H54 (cell line): ENCODE measurements at regions not wholly inside any gene's neighbourhood (a gene's known extent, or its start where the extent isn't known, plus 50 kb on each side); places are given as distances from the start of the nearest gene placed in this dataset.

Experiments
- DNase-seq: peaks from one replicate; pipeline ENCODE4 v3.0.0; 2011; ENCODE audit warnings: low spot score, mixed read lengths; ENCODE audit not compliant: insufficient read length
- FAIRE-seq: peaks from 3 replicates; lab custom pipeline; 2011; peaks lifted over from hg19 to GRCh38; lab: Jason Lieb, UNC
- POLR2A ChIP-seq: IDR thresholded peaks from 2 replicates; pipeline ENCODE4 v1.6.1; 2011; ENCODE audit warnings: low read depth, mild to moderate bottlenecking, low read length

DNA sequence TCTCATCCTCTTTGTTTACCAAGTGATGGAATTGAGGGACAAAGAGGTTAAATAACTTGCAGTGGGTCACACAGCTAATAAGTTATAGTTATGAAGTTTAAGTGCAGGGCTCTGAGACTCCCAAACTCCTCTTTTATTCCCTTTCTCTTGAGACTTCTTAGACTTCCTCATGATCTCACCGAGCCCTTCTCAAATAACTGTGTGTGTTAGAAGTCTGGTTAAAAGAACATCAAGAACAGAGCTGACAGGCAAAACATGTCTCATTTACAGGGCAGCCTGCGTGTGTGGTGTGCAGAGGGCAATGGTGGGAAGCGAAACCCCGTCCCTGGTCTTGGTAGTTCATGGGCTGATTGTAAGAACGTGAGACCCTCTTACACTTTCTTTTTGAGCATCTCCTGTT, 368.0 kb downstream of the SLC4A3 start:
- no peak for DNase-seq
- TF ChIP-seq POLR2A, result no peak
- no peak for FAIRE-seq

DNA sequence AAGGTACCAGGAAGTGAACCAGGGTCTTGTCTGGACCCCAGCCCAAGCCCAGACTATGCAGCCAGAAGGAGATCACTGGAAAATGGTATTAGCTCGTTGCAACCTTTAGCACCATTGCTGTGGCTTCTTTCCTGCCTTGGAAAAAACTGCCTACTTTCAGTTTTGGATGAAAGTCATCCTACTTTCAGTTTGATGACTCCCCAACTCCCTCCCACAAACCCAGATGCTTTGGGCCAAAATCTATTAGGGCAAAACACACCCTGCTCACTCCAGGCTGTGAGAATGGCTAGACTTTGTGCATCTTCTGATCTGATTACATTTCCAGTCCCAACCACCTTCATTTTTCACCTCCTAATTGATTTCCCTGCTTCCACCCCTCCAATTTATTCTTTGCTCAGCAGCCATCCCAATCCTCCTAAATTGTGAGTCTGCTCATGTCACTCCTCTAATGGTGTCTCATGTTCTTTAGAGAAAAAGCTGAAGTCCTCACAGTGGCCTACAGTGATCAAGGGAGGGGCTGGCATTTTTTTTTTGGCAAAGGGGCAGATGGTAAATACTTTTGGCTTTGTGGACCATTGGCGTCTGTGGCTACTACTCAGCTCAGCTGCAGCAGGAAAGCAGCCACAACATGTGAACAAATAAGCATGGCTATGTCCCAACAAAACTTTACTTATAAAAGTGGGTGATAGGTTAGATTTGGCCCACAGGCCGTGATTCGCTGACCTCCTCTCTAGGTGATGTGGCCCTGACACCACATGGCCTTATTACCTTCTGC, 368.7 kb downstream of the SLC4A3 start:
- FAIRE-seq (no peak), DNase-seq (no peak)
- TF ChIP-seq POLR2A, result no peak

DNA sequence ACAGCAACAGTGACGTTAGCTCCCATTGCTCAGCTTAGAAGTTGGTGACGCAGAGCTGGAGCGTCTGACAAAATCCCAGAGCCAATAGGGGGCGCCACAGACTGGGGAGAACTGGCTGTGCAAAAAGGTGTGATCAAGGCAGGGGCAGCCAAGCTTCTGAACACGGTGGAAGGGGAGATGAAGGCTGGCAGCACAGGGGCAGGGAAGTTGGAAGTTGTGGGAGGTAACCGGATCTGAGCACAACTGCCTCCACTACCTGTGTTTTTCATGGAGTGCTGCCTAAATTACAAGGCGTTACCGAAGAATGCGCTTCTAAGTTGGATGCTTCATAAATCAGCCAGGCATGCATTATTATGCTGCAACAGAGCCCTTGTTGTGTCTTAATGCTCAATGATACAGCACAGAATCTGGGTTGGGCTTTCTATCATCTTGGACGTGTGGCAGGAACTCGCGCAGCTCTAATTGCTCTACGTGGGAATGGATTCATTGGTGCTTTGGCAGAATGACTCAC, 370.0 kb downstream of the SLC4A3 start:
- FAIRE-seq (no peak), DNase-seq (no peak)
- TF ChIP-seq POLR2A, result no peak

GRCh38 chr2:219998107-219998506, 370.7 kb downstream of the SLC4A3 start:
- DNase-seq (no peak), FAIRE-seq (no peak)
- TF ChIP-seq POLR2A, result no peak

DNA sequence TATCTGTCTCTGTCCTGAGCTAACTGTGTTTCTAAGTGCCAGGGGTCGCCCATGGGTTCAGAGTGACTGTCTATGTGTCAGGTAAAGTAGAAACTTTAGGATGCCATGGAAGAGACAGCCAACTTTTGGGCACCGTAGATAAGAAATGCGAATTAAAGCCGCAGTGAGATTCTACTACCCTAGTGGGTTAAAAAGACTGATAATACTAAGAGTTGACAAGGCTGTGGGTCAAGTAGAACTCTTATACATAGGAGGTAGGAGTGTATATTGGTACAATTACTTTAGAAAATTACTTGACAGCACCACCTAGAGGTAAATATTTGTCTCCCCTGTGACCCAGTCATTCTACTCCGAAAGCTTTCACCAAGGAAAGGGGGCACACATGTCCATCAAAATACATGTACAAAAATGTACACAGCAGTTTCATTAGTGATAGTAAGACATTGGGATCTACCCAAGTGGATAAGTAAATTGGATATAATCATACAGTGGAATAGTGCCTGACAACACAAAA, 371.3 kb downstream of the SLC4A3 start:
- TF ChIP-seq POLR2A, result no peak
- no peak for FAIRE-seq
- no peak for DNase-seq

DNA sequence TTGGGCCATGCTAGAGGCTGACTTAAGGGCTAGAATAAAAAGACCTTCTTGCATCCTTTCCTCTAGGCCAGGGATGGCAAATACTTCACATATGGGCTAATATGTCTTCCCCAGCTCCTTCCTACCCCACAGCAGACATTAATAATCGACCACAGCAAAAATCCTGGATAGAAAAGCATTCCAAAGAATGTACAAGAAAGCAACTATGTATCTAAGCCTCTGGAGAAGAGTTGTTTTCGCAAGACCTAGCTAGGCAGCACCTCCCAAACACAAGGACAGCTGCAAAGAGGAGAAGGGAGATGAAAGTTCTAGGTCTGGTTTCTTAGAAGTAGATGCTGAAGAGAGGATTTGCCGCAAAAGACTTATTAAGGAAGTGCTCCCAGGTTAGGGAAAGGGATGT, 372.6 kb downstream of the SLC4A3 start:
- FAIRE-seq (no peak), DNase-seq (no peak)
- no peak for TF ChIP-seq POLR2A

- FAIRE-seq, result no peak
Observed at GRCh38 chr2:220000586-220000985, 373.2 kb downstream of the SLC4A3 start.

GRCh38 chr2:220001751-220002150, 374.3 kb downstream of the SLC4A3 start:
- no peak for TF ChIP-seq POLR2A
- DNase-seq (no peak), FAIRE-seq (no peak)

More at GRCh38 chr2:220000586-220000985, 373.2 kb downstream of the SLC4A3 start:
- TF ChIP-seq POLR2A, result no peak
- no peak for DNase-seq

DNA sequence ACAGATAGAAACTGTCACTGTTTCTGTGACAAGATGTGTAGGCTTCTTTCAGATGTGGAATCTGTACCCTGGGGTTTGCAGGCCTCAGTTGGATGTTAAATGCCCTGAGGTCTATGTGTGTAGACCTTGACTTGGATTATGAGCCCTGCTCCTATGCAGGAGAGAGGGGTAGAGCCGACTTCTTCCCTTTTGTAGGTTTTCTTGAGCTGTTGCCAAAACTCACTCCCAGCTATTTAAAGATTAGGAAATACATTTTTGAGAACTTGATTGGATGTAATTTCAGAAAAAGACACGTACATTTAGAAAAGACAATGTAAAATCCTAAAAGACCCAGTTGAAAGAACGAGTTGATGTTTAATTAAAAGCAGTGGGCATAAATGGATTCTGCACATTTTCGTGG, 374.8 kb downstream of the SLC4A3 start:
- DNase-seq, result no peak
- TF ChIP-seq POLR2A, result no peak
- no peak for FAIRE-seq

DNA sequence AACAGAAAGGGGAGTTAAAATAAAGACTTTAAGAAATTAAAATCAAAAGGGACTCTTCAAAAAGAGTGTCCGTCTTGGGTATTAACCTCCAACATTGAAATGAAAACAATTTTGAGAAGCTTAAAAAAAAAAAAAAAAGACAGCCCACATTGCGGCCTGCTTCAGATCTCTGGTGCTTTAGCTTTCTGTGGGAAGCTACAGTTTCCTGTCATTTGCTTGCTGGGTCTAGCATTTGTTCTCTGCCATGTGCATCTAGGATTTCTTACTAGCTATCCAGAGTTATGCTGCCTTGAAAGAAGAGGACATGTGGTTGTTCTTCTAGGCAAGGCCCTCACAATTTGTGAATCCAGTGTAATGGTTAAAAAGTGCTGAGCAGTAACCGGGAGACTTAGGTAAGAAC, 375.3 kb downstream of the SLC4A3 start:
- FAIRE-seq (no peak), DNase-seq (no peak)
- TF ChIP-seq POLR2A, result no peak

DNA sequence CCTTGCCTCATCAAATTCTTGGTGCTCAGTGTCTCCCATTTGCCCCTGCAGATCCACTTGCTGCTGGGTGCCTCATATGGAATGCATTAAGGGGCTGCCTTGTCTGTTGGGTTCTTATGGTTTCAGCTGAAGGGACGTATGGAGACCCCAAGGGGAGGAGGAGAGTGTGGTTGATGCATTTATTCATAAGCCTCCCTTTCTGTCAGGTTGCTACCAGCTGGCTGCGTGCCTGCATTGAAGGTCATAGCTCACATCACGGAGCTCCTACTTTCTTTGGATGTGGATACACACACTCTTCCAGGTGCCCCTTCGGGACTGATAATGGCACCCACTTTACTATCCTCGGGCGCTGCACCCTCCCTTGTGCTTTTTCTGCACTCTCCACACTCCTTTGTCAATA, 377.9 kb downstream of the SLC4A3 start:
- DNase-seq (no peak), FAIRE-seq (no peak)
- no peak for TF ChIP-seq POLR2A

GRCh38 chr2:220006152-220006621, 378.8 kb downstream of the SLC4A3 start:
- DNase-seq (no peak), FAIRE-seq (no peak)
- TF ChIP-seq POLR2A, result no peak

GRCh38 chr2:220011859-220012258, 384.4 kb downstream of the SLC4A3 start:
- DNase-seq (no peak), FAIRE-seq (no peak)
- no peak for TF ChIP-seq POLR2A

GRCh38 chr2:220014961-220015360, 387.5 kb downstream of the SLC4A3 start:
- TF ChIP-seq POLR2A, result no peak
- no peak for DNase-seq
- FAIRE-seq, result no peak

- no peak for TF ChIP-seq POLR2A
- FAIRE-seq (no peak), DNase-seq (no peak)
Observed at GRCh38 chr2:220015576-220015975, 388.1 kb downstream of the SLC4A3 start.
